Left renal pelvis (tissue), 4 donors: ENCODE measurements at regions not wholly inside any gene's neighbourhood (a gene's known extent, or its start where the extent isn't known, plus 50 kb on each side); places are given as distances from the start of the nearest gene placed in this dataset.

Experiments used
- DNase-seq, 4 donors: peaks; one replicate each; pipeline ENCODE4 v3.0.0-alpha.2; 2013; ENCODE audit warnings: low read depth in 4 of 4, low spot score in 3 of 4

DNA sequence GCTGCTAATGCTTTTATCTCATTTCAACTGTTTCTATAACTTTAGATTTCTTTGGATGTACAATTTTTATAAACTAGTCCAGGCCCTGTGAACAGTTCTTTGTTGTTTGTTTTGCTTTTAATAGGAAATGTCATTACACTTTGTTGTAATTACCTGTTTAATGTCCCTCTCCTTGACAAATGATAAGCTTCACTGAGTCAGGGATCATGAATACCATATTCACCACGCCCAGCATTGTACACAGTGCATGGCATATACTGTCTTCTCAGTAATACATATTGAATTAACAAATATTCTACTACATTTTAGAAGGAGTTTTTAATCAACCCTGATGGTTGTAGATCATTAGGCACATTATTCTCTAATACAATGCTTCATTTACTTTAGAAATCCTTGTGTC is 1105.0 kb downstream of the MAT2B start:
- DNase-seq: no peak

DNA sequence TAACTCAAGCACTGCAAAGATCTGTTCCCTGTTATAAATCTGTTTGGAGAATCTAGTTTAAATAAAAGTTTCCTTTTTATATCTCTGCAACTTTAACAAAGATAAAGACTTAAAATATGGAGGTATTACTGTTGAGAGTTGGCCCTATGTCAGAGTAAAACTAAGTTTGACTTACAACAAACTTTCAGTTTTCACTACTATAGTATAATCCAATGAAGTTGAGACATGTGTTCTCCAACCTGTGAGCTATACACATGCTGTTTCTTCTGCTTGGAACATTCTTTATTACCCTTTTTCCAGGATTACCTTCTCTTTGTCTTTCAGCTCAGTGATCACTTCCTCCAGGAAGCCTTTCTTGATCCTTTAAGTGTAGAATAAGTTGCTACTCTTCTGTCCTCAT is 1109.3 kb downstream of the MAT2B start:
- no peak for DNase-seq

DNA sequence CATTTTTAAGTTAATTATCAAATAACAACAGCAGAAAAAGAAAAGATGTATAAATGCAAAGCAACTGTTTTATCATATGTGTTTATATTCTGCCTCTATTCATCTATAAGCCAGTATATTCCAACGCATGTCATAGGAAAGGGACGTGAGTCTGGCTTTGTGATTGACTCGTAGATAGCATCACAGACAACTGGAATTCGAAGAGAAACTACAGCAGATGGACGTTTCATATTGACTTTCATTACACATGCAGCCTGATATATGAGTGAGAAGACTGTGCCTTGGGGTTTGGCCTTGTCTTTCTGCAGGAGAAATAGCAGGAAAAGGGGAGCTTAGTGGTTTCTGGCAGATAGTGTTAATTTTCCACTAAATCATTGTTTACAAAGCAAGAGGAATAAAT is 1111.9 kb downstream of the MAT2B start:
- DNase-seq: no peak

DNA sequence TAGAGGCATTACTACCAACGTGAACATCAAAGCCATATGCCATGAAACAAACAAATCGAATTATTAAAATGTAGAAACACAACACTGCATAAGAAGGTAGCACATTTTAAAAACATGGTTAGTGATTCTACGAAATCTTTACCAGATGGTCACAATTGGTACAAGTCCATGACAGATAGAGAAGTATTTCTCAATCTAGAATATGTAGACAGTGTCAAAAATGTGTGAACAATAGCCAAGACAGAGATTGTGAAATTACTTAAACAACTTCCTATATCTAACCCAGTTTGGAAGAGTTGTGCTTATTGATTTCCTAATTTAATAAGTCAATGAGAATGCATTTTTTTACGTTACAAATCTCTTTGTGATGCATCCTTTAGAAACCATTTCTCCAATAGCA is 1121.6 kb downstream of the MAT2B start:
- no peak for DNase-seq

DNA sequence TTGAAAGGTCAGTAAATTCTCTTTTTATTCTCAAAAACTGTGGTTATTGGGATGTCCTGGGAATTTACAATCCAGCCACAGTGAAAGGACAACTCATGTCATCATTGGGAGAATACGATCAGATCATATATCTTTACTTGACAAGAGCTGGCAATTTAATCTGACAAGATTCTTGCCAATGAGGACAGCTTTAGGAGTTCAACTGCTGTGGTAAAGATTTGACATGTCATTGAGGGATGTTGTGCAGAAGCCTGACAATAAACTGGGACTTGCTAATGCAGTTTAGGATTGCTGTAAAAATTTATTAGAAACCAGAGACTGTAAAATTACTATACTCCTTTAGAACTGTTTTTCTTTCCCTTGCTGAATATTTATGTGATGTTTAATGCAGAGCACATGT is 1131.0 kb downstream of the MAT2B start:
- DNase-seq: no peak

DNA sequence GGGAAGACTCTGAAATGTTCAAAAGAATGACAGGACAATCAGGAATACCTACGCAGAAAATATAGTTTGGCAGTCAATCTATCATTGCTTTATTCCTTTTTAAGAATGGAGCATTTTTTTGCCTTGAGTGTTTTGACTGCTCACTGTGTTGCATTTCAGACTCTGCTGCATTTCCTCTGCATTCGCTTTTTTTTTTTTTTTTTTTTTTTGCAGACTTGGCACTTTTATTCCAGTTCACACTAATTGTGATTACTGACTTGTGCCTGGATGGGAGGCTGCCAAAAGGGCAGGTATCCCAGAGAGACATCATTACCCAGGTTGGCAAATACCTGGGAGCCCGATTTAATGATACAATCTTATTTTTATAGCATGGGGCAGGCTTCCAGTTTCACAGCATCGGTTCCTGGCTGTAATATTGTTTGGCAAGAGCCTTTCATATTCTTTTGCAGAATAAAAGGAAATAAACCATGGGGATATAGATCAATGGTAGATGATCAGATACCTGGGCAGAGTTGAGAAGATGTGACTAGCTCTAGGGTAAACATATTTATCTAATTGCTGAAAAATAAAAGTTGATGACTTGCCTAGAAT is 1132.6 kb downstream of the MAT2B start:
- no peak for DNase-seq

DNA sequence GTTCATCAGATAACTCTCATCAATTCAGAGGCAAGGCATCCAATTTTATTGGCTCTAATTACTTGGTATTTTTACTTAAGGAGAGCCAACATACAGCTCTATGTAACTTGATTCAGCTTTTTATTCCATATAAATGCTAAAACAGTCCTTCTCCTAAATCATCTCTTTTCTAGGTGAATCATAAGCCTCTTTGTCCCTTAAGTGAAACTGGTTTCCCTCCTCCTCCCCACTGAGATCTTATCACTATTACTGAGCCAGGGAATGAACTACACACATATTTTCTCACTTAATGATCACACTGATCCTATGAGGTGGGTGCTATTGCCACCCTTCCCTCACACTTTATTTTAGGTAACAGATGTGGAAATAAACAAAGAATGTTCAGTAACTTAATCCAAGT is 1143.8 kb downstream of the MAT2B start:
- no peak for DNase-seq

DNA sequence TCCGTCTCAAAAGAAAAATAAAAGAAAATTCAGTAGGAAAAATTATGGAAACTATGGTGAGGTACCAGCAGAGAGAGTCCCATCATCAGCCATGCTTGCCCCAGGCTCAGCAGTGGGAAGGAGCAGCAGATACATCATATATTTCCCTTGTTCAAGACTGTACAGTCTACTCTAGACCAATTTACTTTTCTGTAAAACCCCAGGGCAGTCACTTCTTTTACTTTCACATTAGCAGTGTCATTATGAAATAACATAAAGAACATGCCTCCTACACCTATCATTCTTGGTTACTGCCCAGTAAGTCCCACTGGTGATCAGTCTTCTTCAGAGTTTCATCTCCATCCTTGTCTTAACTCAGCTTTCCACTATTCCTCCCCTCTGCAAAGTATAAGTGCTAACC is 1145.0 kb downstream of the MAT2B start:
- no peak for DNase-seq

DNA sequence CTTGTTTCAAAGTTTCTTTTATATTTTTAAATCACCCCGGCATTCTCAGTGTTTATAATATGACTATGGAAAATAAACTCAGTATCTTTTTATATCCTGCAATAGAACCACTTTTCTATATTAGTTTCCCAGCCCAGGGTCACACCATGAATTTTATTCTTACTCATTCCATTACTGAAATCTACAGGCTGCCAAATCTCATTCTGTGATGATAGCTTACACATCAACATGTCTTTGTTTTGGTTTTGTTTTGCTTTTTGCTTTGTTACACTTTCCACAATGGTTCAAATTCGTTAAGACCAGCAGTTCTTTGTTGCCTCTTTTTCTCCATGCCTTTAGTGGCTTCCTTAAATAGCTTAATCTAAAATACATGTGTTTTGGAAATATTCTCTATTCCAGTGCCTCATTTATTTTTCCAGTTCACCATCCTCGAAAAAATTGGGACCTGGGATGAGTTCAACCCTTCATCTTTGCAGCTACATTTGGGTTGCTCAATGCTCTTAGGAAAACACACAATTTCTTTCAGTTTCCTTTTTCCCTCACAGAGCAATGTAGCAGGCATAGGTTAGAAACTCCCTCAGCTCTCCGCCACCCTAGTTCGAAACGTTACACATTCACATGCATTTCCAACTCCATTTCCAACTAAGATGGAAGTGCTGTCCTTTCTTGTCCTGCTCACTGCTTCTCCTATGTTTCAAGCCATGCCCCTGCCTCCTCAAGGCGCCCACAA is 1146.3 kb downstream of the MAT2B start:
- DNase-seq: no peak

DNA sequence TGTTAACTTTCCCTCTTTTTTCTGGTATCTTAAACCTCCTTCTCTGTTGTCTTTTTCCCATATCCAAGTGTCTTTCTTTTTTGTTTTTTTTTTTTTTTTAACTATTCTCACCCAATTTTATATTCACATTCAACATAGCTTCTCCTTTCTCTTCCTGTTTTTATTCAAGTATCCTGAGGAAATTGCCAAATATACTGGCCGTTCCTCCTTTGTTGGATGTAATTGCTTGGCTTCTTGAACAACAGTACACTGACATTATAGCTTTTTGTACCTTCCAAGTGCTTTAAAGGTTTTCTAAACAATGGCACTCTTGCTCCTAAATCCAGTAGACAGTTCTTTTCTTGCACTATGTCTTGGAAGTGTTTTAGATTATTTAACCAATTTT is 1146.8 kb downstream of the MAT2B start:
- no peak for DNase-seq

DNA sequence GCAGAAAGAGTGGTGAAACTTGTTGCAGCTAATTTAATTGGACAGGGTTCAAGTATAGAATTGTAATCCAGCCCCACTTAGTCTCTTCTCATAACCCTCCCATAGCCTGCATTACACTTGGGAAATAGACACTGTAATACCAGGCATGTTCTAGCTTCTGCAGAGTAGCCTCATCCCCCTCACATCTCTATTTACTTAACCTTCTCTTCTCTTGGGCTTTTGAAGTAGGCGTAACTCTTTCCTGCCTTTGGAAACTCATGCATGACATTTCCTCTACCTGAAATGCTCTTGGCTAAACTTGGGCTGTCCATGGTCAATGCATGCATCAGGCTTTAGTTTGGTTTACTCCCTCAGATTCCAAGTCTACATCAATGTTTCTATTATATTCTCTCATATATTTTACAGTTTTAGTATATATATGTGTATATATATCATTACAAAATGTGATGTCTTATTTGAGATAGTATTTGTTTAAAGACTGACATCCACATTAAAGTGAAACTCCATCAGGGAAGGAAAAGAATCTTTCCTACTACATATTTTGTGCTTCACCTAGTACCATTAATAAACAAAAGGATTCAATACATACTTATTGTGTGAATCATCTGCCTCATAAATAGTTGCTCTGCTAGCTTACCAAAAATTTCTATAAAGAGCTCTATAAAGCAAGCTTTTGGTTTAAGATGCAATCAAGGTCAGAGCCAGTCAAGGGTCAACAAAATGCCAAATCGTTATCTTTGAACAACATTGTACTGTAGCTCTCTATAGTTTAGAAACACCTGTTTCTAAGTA is 1158.0 kb downstream of the MAT2B start:
- DNase-seq: peak in 2 of 4 donors; percentile 8 to 21

DNA sequence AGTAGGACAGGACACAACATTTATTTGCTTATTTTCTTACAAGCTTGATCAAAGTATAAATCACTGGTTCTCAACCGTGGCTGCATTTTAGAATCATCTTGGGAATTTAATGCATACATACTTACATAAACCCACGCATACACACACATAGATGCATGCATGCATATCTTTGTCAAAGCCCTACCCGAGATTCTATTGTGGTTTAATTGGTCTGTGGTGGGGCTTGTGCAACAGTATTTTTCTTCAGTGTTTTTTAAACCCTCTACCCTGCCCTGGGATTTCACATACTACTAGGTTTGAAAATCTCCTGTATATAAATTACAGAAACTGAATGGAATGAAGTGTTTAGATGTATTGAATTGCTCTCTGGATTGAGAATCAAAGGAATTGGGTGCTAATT is 1166.2 kb downstream of the MAT2B start:
- no peak for DNase-seq

DNA sequence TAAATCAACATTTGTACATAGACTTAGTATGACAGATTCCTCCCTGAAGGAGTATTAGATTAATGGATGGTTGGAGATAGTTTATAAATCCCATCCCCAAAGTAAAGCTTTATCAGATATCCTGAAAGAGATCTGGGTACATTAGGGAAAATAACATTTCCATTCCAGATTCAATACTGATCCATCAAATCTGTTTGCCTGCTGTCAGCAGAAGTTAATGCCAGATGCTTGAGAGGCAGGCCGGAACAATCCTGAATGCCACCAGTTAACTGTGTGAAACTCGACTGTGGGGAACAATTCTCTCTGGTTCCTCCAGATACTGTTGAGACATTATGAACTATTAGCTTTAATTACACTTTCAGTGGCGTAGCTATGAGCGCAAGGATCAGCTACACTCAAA is 1166.8 kb downstream of the MAT2B start:
- no peak for DNase-seq

DNA sequence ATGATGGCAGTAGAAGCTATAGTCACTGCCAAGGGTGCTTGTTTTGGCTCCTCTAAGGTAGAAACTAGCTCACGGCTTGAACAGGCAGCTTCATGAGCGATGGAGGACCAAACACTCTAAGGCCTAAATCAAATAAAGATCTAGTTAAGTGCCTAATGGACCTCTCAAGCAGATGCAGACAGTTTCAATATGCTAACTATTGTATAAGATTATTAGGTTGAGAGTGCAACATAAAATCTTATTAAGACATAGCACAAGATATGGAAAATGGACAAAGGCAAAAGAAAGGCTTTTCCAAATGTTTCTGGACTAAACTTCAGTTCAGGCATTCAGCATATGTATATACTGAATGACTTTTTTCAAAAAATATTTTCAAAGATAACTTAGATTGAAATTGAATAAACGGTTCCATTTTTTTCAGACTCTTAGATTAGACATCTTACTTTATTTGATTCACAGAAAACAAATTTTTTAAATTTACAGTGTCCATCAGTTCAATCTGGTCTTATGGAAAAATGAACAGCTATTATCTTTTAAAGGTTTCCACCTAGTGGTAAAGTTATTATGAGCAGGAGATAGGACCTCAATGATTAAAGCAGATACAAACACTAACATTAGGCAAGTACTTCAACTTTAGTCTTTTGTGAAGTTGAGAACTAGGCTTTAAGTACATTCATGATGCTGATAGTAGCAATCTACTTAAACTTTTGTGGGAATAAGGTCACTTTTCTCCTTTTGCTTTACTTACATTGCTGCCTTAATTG is 1167.7 kb downstream of the MAT2B start:
- DNase-seq: no peak

DNA sequence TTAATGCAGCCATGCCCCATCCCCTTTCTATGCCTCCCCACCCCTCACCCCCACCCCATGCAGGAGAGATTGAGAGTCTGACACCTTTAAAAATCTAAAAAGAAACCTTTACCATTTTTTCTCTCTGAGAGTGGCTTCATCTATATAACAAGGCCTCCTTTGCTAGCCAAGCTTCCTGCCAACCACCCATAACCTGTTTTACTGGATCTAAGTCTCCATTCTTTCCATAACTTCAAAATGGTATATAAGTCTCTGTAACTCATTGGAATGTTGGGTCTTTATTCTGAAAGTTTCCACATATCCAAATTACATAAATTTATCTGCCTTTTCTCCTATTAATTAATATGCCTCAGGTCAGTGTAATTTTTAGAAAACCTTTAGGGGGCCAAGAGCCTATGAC is 1174.0 kb downstream of the MAT2B start:
- no peak for DNase-seq

DNA sequence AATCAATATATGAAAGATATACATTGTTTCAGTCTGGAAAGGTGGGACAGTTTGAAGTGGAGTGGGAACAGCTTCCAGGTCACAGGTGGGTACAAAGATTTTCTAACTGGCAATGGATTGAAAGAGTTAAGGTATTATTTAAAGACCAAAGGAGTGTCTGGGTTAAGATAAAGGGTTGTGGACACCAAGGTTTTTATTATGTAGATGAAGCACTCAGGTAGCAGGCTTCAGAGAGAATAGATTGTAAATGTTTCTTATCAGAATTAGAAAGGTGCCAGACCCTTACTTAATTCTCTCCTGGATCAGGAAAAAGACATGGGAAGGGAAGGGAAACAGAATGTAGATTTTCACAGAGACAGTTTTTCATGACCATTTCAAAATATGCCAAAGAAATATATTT is 1174.8 kb downstream of the MAT2B start:
- DNase-seq: no peak

DNA sequence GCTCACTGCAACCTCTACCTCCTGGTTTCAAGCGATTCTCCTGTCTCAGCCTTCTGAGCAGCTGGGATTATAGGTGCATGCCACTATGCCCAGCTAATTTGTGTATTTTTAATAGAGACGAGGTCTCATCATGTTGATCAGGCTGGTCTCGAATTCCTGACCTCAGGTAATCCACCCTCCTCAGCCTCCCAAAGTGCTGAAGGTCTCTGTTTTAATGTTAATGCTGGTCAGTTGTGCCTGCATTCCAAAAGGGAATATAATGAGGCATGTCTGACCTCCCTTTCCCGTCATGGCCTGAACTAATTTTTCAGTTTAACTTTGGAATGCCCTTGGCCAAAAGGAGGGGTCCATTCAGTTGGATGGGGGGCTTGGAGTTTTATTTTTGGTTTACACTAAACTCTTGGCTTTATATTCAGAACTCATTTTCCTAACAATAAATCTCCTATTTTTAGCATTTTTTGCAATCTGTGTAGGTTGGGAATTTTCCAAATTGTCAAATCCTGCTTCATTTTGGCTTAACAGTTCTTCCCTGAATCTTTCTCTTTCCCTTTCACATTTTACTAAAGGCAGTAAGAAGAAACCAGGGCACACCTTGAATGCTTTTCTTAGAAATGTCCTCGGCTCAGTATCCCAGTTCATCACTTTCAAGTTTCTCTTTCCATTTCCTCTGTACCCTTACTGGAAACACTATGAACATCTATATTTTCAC is 1175.5 kb downstream of the MAT2B start:
- no peak for DNase-seq

DNA sequence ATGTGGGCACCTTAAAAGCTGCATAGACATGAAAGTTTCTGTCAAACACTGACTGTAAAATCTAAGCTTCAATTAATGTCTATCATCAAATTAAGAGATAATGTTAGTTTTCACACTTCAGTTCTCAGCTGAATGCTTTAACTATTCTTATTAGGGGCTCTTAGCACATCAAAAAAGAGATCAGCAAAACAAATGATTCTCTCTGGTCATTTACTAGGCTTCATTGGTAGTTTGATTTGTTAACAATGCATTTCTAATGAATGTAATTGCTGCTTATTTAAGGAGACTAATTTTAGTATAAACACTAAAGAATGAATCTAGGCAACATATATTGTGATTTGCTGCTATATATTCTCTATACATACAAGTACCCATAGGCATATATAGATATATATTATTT is 1182.0 kb downstream of the MAT2B start:
- no peak for DNase-seq

DNA sequence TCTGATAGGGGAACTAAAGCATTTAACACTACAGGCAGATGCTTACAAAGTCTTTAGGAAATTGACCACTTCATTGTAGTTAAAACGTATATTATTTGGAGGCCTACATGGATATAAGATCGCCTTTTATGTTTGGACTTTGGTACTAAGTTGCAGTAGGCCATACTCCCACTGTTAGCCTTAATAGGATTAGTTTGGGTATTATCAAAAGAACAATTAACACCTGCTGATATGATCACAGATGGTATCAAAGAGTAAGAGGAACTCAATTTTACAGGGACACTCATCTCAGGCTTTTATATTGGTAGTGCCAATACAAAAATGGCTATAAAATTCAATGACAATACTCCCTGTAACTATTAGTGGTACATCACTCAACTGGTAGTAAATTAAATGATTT is 1183.0 kb downstream of the MAT2B start:
- DNase-seq: no peak

DNA sequence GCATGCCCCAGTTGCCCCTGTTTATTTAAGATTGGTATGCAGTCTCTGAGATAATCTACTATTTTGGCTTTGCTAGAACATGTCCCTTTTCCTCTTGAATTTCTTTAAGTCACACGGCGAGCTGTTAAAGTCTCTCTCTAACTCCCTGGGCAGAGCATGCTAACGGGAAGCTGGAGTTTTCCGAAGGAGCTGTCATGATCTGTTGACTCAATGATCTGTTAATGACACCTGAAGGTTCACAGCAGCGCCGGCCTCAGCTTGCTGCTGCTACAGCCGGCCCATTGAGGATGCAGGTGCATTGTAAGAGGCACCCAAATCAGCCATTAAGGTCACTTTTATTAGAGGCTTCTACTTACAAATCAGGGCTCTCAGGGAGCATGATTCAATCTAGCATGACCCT is 1203.4 kb downstream of the MAT2B start:
- no peak for DNase-seq

DNA sequence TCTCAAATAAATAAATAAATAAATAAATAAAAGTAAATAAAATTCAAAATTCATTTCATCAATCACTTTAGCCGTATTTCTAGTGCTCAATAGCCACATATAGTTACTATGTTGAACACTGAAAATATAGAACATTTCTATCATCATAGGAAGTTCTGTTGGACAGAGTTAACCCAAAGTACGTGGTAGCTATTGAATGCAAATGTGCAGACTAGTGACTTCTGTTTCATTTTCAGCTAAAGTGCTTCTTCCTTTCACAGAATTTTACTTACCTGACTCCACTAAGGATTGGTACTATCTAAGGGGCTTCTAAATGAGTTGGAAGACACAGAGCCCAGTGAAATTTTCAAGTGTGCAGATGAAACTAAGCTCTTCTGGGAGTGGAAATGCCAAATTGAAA is 1208.3 kb downstream of the MAT2B start:
- no peak for DNase-seq
